ENCODE measurements at regions not wholly inside any gene's neighbourhood (a gene's known extent, or its start where the extent isn't known, plus 50 kb on each side); places are given as distances from the start of the nearest gene placed in this dataset.
A peak's percentile ranks its signal among the peaks of the same experiment; 100 is the strongest.
"Not testable (repeated sequence)": the region's sequence is repeated elsewhere in the genome, so short reads cannot be mapped to it uniquely, and the experiment has no call there.

DNA sequence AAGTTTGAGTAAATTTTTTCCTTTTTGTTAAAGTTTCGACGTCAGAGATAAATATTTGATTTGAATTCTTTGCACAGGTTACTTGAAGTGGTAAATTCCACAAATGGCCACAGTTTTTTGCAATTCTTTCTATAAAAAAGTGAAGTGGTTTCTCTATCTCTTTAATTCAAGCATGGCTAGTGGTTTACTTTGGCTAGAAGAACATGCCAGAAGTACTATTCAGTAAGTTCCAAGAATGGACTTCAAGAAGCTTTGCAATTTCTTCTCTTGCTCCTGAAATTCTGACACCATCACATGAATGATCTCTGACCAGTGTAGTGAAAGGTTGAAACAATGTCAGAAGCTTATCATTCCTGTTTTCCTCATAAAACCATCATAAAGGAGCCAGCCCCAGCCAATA is 55.7 kb upstream of the RNPC3 start:
- no peak for DNase-seq (ENCODE audit: low read depth)
- no peaks in the 10 kb centered on the region for H3K36me3 ChIP-seq (ENCODE audit: control insufficient read depth, insufficient read depth, low read length, severe bottlenecking)
- no peak overlapping the region for H3K9ac ChIP-seq (ENCODE audit: low read length)
- H3K27me3 ChIP-seq (replicated peaks; ENCODE audit: control insufficient read depth, insufficient read depth, low read length) = no peaks in the 10 kb centered on the region
- no peaks in the 10 kb centered on the region for H3K9me3 ChIP-seq (ENCODE audit: control insufficient read depth, low read length)
- H3K4me1 ChIP-seq (ENCODE audit: control insufficient read depth, insufficient read depth, low read length) = no peaks in the 10 kb centered on the region
- H3K4me3 ChIP-seq (ENCODE audit: low read length) = no peak overlapping the region

DNA sequence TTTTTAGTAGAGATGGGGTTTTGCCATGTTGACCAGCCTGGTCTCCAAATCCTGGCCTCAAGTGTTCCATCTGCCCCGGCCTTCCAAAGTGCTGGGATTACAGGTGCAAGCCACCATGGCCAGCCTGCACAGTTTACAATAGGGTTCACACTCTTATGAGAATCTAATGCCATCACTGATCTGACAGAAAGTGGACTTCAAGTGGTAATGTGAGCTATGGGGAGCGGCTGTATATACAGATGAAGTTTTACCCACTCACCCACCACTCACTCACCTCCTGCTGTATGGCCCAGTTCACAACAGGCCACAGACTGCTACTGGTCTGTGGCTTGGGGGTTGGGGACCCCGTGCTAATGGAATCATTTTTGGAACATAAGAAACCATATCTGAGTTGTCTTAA is 58.4 kb upstream of the RNPC3 start:
- H3K9me3 ChIP-seq (ENCODE audit: control insufficient read depth, low read length) = no peaks in the 10 kb centered on the region

DNA sequence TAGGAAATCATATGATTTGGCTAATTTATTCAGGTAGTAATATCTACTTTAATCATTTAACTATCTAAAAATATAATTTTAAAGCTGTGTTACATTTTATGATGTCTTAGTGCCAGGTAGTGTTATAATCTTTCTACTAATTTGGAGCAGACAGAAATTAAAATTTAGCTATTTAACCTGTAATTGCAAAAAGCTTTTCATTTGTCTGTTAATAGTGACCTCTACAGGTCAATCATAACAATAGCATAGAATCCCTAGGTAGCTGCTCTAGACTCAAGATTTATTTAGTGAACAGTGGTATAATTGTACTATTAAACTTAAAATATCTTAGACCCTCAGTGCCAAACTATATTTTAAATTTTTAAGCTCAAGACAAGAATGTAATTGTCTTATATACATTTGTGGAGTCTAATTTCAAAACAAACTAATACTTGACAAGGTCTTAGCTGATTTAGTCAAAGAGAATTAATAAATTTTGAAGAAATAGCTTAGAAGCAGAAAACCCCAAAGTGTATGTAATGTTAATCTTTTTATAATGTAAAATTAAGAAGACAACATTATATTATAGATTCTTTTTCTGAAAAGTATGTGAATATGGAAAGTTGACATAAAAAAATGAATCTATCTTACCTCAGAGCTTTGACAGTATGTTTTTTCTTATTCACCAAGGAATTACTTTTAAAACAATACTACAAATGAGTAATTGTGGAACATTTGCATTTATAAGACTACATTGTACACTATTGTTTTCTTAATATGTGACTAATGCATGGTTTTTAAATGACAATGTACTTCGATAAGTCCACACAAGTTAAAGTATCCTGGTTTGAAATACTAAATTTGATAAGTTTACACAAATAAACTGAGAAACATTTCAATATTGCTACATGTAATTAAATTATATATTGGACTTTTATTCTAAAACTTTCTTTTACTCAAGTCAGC is 64.1 kb upstream of the RNPC3 start:
- peak; percentile 67 for DNase-seq (ENCODE audit: low read depth)
- peaks cover 14% of the 10 kb centered on the region for H3K4me1 ChIP-seq (ENCODE audit: control insufficient read depth, insufficient read depth, low read length)
- no peak overlapping the region for H3K4me3 ChIP-seq (ENCODE audit: low read length)
- H3K9ac ChIP-seq (ENCODE audit: low read length) = no peak overlapping the region
- no peaks in the 10 kb centered on the region for H3K9me3 ChIP-seq (ENCODE audit: control insufficient read depth, low read length)
- no peaks in the 10 kb centered on the region for H3K36me3 ChIP-seq (ENCODE audit: control insufficient read depth, insufficient read depth, low read length, severe bottlenecking)
- H3K27me3 ChIP-seq (replicated peaks; ENCODE audit: control insufficient read depth, insufficient read depth, low read length) = no peaks in the 10 kb centered on the region

More for the DNA sequence above, 58.4 kb upstream of the RNPC3 start:
- no peaks in the 10 kb centered on the region for H3K4me1 ChIP-seq (ENCODE audit: control insufficient read depth, insufficient read depth, low read length)
- DNase-seq (ENCODE audit: low read depth) = no peak
- H3K9ac ChIP-seq (ENCODE audit: low read length) = no peak overlapping the region
- H3K27me3 ChIP-seq (replicated peaks; ENCODE audit: control insufficient read depth, insufficient read depth, low read length) = no peaks in the 10 kb centered on the region
- H3K36me3 ChIP-seq (ENCODE audit: control insufficient read depth, insufficient read depth, low read length, severe bottlenecking) = no peaks in the 10 kb centered on the region
- H3K4me3 ChIP-seq (ENCODE audit: low read length) = no peak overlapping the region

DNA sequence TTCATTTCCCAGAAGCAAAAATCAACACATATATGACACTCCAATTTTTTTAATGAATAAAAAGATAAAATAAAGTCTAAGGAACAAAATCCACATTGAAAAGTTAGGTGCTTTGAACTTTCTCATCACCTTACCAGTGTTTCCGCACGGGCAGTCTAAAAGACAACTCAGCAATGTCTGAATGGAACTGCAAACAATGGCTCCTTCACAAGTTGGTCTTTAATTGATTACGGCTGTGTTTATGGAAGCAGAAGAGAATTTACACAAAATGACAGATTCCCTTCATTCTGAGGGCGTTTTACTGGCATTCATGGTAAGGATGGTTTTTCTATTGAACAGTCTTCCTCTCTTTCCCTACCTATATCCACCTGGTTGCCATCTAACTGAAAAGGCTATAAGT is 65.0 kb upstream of the RNPC3 start:
- Histone ChIP-seq H3K27me3 (replicated peaks; ENCODE audit: control insufficient read depth, insufficient read depth, low read length) (no peaks in the 10 kb centered on the region), H3K9me3 (ENCODE audit: control insufficient read depth, low read length) (no peaks in the 10 kb centered on the region), H3K9ac (ENCODE audit: low read length) (no peak overlapping the region), H3K36me3 (ENCODE audit: control insufficient read depth, insufficient read depth, low read length, severe bottlenecking) (no peaks in the 10 kb centered on the region), H3K4me1 (ENCODE audit: control insufficient read depth, insufficient read depth, low read length) (peaks cover 14% of the 10 kb centered on the region), H3K4me3 (ENCODE audit: low read length) (no peak overlapping the region)
- no peak for DNase-seq (ENCODE audit: low read depth)

DNA sequence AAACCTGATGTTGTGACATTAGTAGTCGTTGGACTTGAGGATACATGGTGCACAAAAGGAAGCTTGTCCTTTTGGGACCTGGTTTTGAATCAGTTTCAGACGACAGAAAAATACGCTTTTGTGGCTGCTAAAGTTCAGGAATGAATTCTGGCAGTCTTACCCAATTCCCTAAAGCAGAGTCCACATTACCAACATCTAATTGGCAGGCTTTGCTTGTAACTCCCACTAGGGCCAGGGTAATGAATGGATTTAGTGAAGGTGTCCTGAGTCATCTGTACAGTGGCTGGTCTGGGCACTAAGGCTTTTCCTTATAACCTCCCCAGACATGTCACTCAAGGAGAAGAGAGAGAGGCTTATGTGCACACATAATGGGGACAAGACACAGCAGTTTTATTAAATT is 66.2 kb upstream of the RNPC3 start:
- Histone ChIP-seq H3K36me3 (ENCODE audit: control insufficient read depth, insufficient read depth, low read length, severe bottlenecking) (no peaks in the 10 kb centered on the region), H3K4me3 (ENCODE audit: low read length) (no peak overlapping the region), H3K27me3 (replicated peaks; ENCODE audit: control insufficient read depth, insufficient read depth, low read length) (no peaks in the 10 kb centered on the region), H3K9me3 (ENCODE audit: control insufficient read depth, low read length) (no peaks in the 10 kb centered on the region), H3K4me1 (ENCODE audit: control insufficient read depth, insufficient read depth, low read length) (peaks cover 14% of the 10 kb centered on the region), H3K9ac (ENCODE audit: low read length) (no peak overlapping the region)
- no peak for DNase-seq (ENCODE audit: low read depth)

DNA sequence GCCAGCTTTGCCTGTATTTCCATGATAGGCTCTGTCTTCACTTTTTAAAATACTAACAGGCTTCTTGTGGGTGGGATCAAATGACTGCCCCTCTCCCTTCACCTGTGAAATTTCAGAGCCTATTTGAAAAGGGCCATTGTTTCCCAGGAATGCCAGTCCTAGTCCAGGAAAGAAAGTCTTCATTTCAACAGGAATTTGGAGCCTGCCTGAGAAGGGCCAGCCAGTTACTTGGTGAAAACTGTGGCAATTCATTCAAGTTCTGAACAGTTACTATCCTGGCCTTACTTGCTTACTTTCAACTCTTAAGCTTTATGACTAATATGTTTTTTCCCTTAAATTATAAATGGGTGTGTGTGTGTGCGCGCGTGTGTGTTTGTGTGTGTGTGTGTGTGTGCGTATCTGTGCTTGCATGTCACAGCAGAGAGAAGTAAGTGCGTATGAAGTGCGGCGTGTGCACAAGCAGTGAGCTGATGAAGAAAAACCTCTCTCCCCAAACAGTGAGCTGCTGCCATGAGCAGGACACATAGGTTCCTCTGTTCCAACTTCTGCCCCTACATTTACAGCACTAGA is 67.5 kb upstream of the RNPC3 start:
- H3K36me3 ChIP-seq (ENCODE audit: control insufficient read depth, insufficient read depth, low read length, severe bottlenecking) = no peaks in the 10 kb centered on the region
- H3K4me1 ChIP-seq (ENCODE audit: control insufficient read depth, insufficient read depth, low read length) = peaks cover 14% of the 10 kb centered on the region
- H3K27me3 ChIP-seq (replicated peaks; ENCODE audit: control insufficient read depth, insufficient read depth, low read length) = no peaks in the 10 kb centered on the region
- no peaks in the 10 kb centered on the region for H3K9me3 ChIP-seq (ENCODE audit: control insufficient read depth, low read length)
- DNase-seq (ENCODE audit: low read depth) = no peak
- no peak overlapping the region for H3K9ac ChIP-seq (ENCODE audit: low read length)
- H3K4me3 ChIP-seq (ENCODE audit: low read length) = no peak overlapping the region

DNA sequence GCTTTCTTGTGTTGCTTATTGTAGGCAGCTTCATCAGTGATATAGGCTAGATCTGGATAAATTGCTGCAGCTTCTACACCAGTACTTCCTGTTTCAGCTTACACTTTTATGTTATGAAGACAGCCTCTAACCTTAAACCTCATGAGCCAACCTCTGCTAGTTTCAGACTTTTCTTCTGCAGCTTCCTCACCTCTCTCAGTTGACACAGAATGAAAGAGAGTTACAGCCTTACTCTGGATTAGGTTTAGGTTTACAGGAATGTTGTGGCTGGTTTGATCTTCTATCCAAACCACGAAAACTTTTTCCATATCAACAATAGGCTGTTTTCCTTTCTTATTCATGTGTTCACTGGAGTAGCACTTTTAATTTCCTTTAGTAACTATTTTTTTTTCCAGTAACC is 76.9 kb upstream of the RNPC3 start:
- Histone ChIP-seq H3K4me3 (ENCODE audit: low read length) (no peak overlapping the region), H3K27me3 (replicated peaks; ENCODE audit: control insufficient read depth, insufficient read depth, low read length) (no peaks in the 10 kb centered on the region), H3K36me3 (ENCODE audit: control insufficient read depth, insufficient read depth, low read length, severe bottlenecking) (no peaks in the 10 kb centered on the region), H3K4me1 (ENCODE audit: control insufficient read depth, insufficient read depth, low read length) (no peaks in the 10 kb centered on the region), H3K9me3 (ENCODE audit: control insufficient read depth, low read length) (no peaks in the 10 kb centered on the region), H3K9ac (ENCODE audit: low read length) (no peak overlapping the region)
- DNase-seq (ENCODE audit: low read depth) = no peak

DNA sequence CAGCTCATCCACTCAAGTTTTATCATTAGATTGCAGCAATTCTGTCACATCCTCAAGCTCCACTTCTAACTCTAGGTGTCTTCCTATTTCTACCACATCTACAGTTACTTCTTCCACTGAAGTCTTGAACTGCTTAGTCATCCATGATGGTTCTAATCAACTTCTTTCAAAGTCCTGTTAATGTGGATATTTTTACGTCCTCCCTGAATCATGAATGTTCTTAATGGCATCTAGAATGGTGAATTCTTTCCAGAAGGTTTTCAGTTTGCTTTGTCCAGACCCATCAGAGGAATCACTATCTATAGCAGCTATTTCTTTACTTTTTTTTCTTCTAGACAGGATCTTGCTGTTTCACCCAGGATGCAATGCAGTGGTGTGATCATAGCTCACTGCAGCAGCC is 78.0 kb upstream of the RNPC3 start:
- Histone ChIP-seq H3K27me3 (replicated peaks; ENCODE audit: control insufficient read depth, insufficient read depth, low read length) (no peaks in the 10 kb centered on the region), H3K9me3 (ENCODE audit: control insufficient read depth, low read length) (no peaks in the 10 kb centered on the region), H3K4me3 (ENCODE audit: low read length) (no peak overlapping the region), H3K9ac (ENCODE audit: low read length) (no peak overlapping the region), H3K36me3 (ENCODE audit: control insufficient read depth, insufficient read depth, low read length, severe bottlenecking) (no peaks in the 10 kb centered on the region), H3K4me1 (ENCODE audit: control insufficient read depth, insufficient read depth, low read length) (no peaks in the 10 kb centered on the region)
- no peak for DNase-seq (ENCODE audit: low read depth)

DNA sequence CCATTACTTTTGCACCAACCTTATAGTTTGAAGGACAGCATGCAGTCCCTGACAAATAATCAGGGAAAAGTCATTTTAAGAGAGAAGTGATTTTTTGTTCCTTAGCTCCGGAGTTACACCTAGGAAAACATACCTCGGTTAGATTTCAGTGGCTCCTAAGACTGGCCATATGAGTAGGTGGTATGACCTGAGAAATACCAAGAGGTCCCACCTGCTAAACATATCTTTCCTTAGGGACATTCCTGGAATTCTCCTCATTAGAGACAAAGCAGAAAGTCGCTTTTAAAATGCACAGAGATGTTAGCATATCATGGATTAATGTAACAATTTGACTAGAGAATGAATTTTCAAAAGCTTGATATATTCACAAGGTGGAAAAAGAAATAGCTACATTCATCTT is 84.2 kb upstream of the RNPC3 start:
- no peak for DNase-seq (ENCODE audit: low read depth)
- no peaks in the 10 kb centered on the region for H3K4me1 ChIP-seq (ENCODE audit: control insufficient read depth, insufficient read depth, low read length)
- H3K9ac ChIP-seq (ENCODE audit: low read length) = no peak overlapping the region
- H3K36me3 ChIP-seq (ENCODE audit: control insufficient read depth, insufficient read depth, low read length, severe bottlenecking) = no peaks in the 10 kb centered on the region
- no peaks in the 10 kb centered on the region for H3K9me3 ChIP-seq (ENCODE audit: control insufficient read depth, low read length)
- H3K4me3 ChIP-seq (ENCODE audit: low read length) = no peak overlapping the region
- H3K27me3 ChIP-seq (replicated peaks; ENCODE audit: control insufficient read depth, insufficient read depth, low read length) = no peaks in the 10 kb centered on the region

DNA sequence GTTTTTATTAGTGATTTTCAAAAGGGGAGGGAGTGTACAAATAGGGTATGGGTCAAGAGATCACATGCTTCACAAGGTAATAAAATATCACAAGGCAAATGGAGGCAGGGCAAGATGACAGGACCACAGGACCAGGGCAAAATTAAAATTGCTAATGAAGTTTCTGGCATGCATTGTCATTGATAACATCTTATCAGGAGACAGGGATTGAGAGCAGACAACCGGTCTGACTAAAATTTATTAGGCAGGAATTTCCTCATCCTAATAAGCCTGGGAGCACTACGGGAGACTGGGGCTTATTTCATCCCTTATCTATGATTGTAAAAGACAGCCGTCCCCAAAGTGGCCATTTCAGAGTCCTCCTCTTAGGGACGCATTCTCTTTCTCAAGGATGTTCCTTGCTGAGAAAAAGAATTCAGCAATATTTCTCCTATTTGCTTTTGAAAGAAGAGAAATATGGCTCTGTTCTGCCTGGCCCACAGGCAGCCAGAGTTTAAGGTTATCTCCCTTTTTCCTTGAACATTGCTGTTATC is 88.9 kb upstream of the RNPC3 start:
- not testable (repeated sequence) for H3K4me3 ChIP-seq (ENCODE audit: low read length); H3K9me3 ChIP-seq (ENCODE audit: control insufficient read depth, low read length); H3K9ac ChIP-seq (ENCODE audit: low read length); DNase-seq (ENCODE audit: low read depth); H3K4me1 ChIP-seq (ENCODE audit: control insufficient read depth, insufficient read depth, low read length); H3K27me3 ChIP-seq (replicated peaks; ENCODE audit: control insufficient read depth, insufficient read depth, low read length); H3K36me3 ChIP-seq (ENCODE audit: control insufficient read depth, insufficient read depth, low read length, severe bottlenecking)

DNA sequence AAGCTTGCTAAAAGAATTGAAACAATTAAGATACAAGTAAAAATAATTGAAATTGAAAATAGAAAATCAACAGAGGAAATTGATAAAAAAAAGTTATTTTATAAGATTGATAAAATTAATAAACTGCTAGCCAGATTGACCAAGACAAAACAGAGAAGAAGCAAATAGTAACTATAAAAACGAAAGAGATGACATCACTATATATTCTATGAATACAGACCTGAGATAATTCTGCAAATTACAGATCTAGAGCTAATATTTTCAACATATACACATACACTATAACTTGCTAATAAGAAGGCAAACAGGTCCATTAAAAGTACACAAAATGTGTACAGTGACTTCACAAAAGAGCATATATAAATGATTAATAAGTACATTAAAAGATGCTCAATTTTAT is 90.1 kb upstream of the RNPC3 start:
- H3K27me3 ChIP-seq (replicated peaks; ENCODE audit: control insufficient read depth, insufficient read depth, low read length) = no peaks in the 10 kb centered on the region
- no peak overlapping the region for H3K9ac ChIP-seq (ENCODE audit: low read length)

More for the DNA sequence above, 90.1 kb upstream of the RNPC3 start:
- no peaks in the 10 kb centered on the region for H3K9me3 ChIP-seq (ENCODE audit: control insufficient read depth, low read length)
- no peak overlapping the region for H3K4me3 ChIP-seq (ENCODE audit: low read length)
- H3K4me1 ChIP-seq (ENCODE audit: control insufficient read depth, insufficient read depth, low read length) = no peaks in the 10 kb centered on the region
- H3K36me3 ChIP-seq (ENCODE audit: control insufficient read depth, insufficient read depth, low read length, severe bottlenecking) = no peaks in the 10 kb centered on the region
- no peak for DNase-seq (ENCODE audit: low read depth)
